ENCODE measurements at regions not wholly inside any gene's neighbourhood (a gene's known extent, or its start where the extent isn't known, plus 50 kb on each side); places are given as distances from the start of the nearest gene placed in this dataset.

- DNase-seq: no peak
Measured at GRCh38 chr9:28215536-28216299, 642.4 kb upstream of the C9orf72 start.

DNA sequence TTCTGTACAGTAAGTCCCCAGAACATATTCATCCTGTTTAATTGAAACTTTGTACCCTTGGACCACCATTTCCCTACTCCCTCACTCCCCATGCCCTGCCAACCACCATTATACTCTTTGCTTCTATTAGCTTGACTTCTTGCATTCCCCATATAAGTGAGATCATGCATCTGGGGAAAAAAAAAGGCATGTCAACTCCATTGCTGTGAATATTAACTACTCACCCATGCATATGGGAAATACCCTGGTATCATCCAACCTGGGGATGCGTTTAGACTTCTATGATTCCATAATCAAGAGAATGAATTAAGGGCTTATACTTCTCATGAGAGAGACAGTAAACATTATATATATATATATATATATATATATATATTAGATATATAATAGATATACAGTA, 659.4 kb upstream of the C9orf72 start:
- DNase-seq: no peak

DNA sequence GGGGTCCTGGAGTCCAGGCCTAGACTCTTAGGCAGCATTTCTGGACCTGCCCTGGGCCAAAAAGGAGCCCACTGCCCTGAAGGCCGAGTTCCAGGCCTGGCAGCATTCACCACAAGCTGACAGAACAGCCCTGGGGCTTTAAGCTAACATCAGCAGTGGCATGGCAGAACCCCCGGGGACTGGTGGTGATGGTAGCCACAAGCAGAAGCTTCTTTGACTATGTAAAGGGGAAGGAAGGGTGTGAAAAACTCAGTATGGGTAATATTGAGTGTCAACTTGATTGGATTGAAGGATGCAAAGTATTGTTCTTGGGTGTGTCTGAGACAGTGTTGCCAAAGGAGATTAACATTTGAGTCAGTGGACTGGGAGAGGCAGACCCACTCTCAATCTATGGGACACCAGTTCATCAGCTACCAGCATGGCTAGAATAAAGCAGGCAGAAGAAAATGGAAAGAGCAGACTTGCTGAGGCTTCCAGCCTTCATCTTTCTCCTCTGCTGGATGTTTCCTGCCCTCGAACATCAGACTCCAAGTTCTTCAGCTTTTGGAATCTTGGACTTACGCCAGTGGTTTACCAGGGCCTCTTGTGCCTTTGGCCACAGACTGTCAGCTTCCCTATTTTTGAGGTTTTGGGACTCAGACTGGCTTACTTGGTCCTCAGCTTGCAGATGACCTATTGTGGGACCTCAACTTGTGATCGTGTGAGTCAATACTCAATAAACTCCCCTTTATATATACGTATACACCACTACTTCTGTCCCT, 661.0 kb upstream of the C9orf72 start:
- DNase-seq: no peak

DNA sequence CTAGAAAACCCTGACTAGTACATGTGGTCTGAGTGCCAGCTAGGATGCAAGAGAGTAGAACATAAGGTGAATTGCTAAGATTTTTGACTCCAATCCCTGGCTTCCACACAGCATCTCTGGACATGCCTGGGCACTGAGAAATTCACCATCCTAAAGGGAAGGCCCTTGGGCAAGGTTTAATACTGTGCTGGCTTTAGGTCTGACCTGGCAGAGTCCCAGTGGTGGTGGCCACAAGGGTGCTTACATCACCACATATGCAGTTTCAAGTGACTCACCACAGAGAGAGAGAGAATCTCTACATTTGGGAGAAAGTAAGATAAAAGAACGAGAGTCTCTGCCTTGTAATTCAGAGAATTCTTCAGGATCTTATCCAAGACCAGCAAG, 661.6 kb upstream of the C9orf72 start:
- no peak for DNase-seq

DNA sequence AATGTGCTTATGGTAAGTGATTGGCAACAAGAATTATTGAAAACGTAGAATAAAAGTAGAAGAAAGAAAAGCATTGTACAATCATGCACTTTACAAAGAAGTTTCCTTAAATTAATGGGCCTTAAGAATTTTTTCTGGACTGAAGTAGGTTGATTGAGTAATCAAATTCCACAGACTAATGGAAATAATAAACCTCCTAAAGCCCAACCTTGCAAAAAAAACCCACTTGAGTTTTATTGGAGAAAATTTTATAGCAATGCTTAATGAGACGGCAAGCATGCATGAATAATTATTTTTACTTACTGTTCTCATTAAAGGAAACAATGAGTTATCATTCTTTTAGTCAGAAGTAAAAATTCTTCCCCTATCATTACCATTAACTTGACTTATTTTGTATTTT, 676.1 kb upstream of the C9orf72 start:
- DNase-seq: no peak

DNA sequence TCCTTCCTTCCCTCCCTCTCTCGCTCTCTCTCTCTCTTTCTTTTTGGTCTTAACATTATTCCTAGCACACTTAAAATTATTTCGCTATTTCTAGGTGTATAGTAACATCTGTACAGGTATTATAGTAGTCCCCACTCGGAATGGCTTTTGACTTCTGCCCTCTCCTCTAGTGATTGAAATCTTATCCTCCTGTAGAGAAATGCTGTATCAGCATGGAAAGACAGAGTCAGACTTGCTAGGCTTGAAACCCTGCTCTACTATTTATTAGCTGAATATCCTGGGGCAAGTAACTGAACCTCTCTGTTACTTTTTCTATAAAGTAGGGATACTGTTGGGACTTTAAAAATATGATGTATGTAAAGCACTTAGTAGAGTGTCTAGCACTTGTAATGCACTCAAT, 681.9 kb upstream of the C9orf72 start:
- DNase-seq: no peak

DNA sequence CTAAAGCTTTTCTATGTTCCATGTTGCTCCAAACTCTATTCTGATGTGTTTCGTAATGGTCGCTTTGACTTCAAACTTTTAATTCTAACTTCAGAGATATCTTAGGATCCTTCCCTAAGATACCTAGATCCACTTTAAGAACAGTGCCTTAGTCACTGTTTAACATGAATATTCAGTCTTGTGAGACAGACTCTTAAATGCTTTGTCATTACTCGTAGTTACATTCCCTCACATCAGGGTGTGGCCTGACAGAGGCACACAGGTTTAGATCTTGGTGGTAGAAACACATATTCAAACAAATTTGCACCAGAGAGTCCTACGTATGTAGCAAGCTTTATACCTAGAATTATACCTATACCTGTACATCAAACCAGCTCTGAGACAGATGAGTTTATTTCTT, 687.0 kb upstream of the C9orf72 start:
- DNase-seq: no peak

GRCh38 chr9:28264368-28264767, 691.1 kb upstream of the C9orf72 start:
- DNase-seq: no peak

DNA sequence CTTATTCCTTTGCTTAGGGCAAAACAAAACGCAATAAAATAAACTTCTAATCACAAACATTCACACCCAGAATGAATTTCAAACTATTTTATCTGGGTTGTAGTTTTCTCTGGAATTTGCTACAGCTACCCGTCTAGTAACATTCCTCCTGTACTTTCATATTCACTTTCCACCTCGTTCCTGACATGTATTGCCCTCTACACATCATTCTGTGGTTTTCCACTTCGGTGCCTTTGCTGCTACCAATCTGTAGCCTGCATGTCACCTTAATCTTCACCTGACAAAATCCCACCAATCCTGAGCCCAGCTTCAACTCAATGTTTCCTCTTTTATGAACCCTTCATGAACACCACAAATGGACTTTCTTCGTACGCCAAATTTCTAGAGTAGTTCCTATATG, 694.1 kb upstream of the C9orf72 start:
- DNase-seq: no peak

- no peak for DNase-seq
Measured at GRCh38 chr9:28270156-28270555, 696.9 kb upstream of the C9orf72 start.

GRCh38 chr9:28272127-28272526, 698.8 kb upstream of the C9orf72 start:
- DNase-seq: no peak

- DNase-seq: no peak
Measured at GRCh38 chr9:28287455-28287854, 714.2 kb upstream of the C9orf72 start.

DNA sequence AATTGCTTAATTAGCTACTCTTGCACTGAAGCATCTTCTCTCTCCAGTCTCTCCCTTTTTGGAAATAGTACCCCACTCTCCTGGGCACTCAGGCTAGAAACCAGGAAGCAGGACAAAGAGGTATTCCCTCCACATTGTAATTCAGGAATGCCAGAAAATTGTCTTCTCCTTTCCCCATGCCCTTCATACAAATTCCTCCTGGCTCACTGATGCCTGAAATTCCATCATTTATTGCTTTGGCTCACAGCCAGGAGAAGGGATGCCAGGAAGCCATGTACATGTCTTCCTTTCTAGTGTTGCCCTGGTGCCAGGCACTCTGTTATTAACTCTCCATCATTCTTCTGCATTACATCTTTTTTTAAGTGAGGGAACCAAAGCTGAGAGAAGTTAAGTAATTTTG, 716.5 kb upstream of the C9orf72 start:
- no peak for DNase-seq

DNA sequence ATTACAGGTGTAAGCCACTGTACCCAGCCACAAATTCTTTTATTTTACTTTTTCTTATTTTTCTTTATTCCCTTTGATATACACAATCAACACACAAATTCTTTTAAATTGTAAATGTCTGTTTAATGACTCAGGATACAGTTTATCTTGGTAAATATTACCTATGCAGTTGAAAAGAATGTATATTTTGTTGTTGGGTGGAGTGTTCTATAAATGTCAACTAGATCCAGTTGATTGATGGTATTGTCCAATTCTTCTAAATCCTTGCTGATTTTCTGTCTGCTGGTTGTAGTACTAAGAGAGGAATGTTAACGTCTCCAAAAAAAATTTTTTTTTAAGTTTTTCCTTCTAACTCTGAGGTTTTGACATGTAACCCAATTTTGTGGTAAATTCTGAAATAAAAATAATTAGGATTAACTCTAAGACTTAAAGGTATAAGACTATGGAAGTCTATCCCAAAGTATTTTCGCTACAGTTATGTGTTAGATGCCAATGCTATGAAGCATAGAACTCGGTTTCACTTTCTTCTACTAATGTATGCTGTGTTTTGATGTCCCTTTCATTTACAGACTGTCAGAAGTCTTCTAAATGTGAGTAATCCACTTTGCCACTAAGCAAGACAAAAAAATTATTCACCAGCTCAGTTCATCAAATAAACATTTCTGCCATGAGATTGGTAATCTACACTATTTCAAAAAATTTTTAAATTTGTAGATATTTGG, 720.2 kb upstream of the C9orf72 start:
- no peak for DNase-seq

DNA sequence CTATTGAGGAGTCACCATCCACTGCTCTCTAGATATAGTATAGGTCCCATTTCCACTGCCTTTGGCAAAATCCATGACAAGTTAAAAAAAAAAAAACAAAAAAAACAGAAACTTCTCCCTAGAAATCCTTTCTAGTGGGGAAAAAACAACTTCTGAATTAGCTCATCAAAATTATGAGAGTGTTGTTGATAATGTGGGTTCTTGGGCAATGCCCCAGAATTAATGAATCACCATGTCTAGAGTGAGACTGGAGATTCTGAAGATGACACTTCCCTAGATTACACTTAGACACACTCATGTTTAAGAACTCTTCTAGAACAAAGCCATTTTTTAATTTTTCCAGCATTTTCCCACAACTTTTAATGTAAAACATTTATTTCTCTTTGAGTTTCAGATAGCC, 728.0 kb upstream of the C9orf72 start:
- no peak for DNase-seq

- DNase-seq: no peak
Measured at GRCh38 chr9:28317745-28318144, 744.5 kb upstream of the C9orf72 start.

- DNase-seq: no peak
Measured at GRCh38 chr9:28318515-28318914, 745.2 kb upstream of the C9orf72 start.

DNA sequence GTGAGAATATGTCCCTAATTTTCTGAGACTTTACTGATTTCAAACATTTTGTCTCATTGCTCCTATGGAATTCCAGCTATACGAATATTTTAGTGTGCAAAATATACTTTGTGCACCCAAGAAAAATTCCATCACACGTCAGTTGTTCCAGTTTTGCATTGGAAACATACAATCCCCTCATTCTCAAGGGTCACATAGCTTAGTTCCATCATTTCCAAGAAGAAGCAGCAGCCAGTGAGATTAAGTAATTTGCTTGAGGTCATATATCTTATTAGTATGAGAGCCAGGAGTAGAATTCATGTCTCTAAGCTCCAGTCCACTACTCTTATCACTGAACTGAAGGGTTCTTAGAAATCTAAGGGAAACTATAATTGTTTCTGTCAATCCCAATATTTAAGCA, 746.7 kb upstream of the C9orf72 start:
- no peak for DNase-seq

DNA sequence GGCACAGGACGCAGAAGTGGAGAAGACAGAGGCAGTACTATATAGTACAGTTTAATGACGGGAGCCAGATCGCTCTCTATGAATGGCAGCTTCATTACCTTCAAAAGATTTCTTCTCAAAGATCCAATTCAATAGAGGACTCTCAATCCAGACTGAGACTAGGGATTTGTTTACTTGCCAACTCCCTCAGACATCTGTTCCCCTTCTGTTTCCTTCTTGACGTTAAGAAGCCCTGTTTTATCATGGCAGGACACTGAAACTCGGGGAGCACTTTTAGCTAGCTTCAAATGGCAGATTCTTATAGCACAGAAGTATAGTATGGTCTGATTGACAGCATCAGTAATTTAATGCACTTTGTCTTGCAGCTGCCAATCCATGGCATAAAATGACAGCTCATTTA, 747.3 kb upstream of the C9orf72 start:
- no peak for DNase-seq

DNA sequence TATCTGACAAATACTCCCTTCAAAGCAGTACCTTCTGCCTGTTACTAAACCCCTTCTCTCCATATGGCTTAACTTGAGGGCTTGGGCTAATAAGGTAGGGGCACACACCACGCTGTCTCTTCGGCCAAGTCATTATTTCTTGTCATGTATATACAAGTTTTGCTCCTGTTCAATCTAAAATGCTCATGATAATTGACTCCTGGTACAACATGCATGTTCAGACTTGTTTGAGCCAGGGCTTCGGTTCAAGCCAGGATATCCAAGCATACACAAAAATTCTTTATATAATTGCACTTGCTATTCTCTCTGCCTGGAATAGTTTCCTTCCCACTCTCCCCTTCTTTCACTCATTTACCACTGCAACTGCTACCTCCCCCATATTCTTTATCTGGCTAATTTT, 756.0 kb upstream of the C9orf72 start:
- DNase-seq: no peak

- no peak for DNase-seq
Measured at GRCh38 chr9:28332648-28333047, 759.4 kb upstream of the C9orf72 start.

DNA sequence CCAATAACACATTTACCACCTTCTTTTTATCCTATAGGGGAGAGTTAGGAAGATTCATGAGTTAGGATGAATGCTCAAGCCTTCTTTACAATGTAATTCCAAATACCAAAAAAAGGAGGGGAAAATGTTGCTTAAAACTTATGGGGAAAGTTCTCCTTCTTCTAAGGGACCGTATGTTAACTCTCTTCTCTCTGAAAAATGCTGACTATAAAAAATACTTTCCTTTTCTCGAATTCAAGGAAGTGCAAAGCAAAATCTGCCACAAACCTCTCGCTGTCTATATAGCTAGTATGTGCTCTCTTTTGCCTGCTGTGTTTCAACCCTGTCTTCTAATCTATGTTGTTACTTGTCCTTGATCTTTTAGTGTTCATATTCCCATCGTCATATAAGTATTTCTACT, 768.6 kb upstream of the C9orf72 start:
- DNase-seq: no peak

DNA sequence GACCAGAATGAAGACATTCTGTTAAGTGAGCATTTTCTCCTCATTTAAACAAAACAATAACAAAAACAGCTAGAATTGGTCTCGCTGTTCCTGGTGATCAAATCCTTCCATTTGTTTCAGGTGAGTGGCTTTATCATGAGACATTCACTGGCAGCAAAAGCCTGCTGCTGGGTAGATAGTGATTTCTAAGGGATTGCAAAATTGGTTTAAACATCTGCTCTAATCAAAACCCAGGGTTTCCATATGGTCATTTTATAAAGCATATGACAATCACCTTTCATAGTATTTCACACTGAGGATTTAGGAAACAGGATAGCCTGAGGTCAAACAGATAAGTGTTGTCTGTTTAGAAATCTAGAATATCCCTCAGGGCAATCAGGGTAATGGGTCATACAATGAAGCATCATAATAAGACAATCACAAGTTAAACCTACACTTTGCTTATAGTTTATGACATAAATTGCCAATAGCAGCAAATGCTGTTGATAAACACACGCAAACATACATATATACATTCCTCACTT, 769.6 kb upstream of the C9orf72 start:
- no peak for DNase-seq

- no peak for DNase-seq
Measured at GRCh38 chr9:28363151-28363562, 789.9 kb upstream of the C9orf72 start.

Measured in suppressor macrophage treated with lipopolysaccharide for 1 hour (primary cell).